ENCODE measurements at regions not wholly inside any gene's neighbourhood (a gene's known extent, or its start where the extent isn't known, plus 50 kb on each side); places are given as distances from the start of the nearest gene placed in this dataset.

GRCh38 chr15:98286831-98287230 lies 326.3 kb downstream of the ARRDC4 start:
- no peaks in the 10 kb centered on the region for H3K4me1 ChIP-seq
- DNase-seq (no peak), ATAC-seq (no peak)
- no peak overlapping the region for H3K4me3 ChIP-seq
- no peaks in the 10 kb centered on the region for H3K36me3 ChIP-seq (replicated peaks in 1 of 2; ENCODE audit: insufficient read depth in 1 of 2, low read depth in 2 of 2)
- H3K27me3 ChIP-seq: peaks cover 0 to 3% of the 10 kb centered on the region in 2 donors
- WGBS, 2 donors: 78 to 82% methylated on average over 3 of the region's 3 CpGs
- TF ChIP-seq CTCF (IDR thresholded peaks at IDR 0.05) (no peak), POLR2A (IDR thresholded peaks at IDR 0.05) (no peak)
- H3K9me3 ChIP-seq: no peaks in the 10 kb centered on the region
- intact Hi-C loops (cut with DNase I): no loop called here
- no peak overlapping the region for H3K27ac ChIP-seq

GRCh38 chr15:98288091-98288590 lies 327.6 kb downstream of the ARRDC4 start:
- Histone ChIP-seq H3K27me3 (peaks cover 0 to 6% of the 10 kb centered on the region in 2 donors), H3K27ac (no peak overlapping the region), H3K4me1 (peaks cover 8% of the 10 kb centered on the region), H3K36me3 (replicated peaks in 1 of 2; ENCODE audit: insufficient read depth in 1 of 2, low read depth in 2 of 2) (no peaks in the 10 kb centered on the region), H3K9me3 (no peaks in the 10 kb centered on the region), H3K4me3 (no peak overlapping the region)
- ATAC-seq: no peak
- no peak for DNase-seq
- intact Hi-C loops (cut with DNase I): no loop called here
- TF ChIP-seq CTCF (IDR thresholded peaks at IDR 0.05): no peak
- no peak for TF ChIP-seq POLR2A (IDR thresholded peaks at IDR 0.05)
- 67 to 70% methylated on average over 11 of the region's 11 CpGs for WGBS, 2 donors

GRCh38 chr15:98289747-98290146 lies 329.2 kb downstream of the ARRDC4 start:
- no peaks in the 10 kb centered on the region for H3K36me3 ChIP-seq (replicated peaks in 1 of 2; ENCODE audit: insufficient read depth in 1 of 2, low read depth in 2 of 2)
- TF ChIP-seq CTCF (IDR thresholded peaks at IDR 0.05) (no peak), POLR2A (IDR thresholded peaks at IDR 0.05) (no peak)
- ATAC-seq (no peak), DNase-seq (no peak)
- H3K27ac ChIP-seq: no peak overlapping the region
- intact Hi-C loops (cut with DNase I): loop anchor here (10.0 kb wide), 1 partner anchor 385 kb away; no protein-coding TSS in a partner anchor
- H3K9me3 ChIP-seq: no peaks in the 10 kb centered on the region
- peaks cover 8% of the 10 kb centered on the region for H3K4me1 ChIP-seq
- H3K27me3 ChIP-seq: peaks cover 0 to 6% of the 10 kb centered on the region in 2 donors
- 29 to 37% methylated on average over 3 of the region's 3 CpGs for WGBS, 2 donors
- no peak overlapping the region for H3K4me3 ChIP-seq

GRCh38 chr15:98292442-98293240 lies 332.1 kb downstream of the ARRDC4 start:
- WGBS, 2 donors: 5% methylated on average over 22 to 46 of the region's 46 CpGs
- ATAC-seq: no peak
- Histone ChIP-seq H3K4me3 (no peak overlapping the region), H3K9me3 (no peaks in the 10 kb centered on the region), H3K27me3 (peaks cover 0 to 6% of the 10 kb centered on the region in 2 donors), H3K36me3 (replicated peaks in 1 of 2; ENCODE audit: insufficient read depth in 1 of 2, low read depth in 2 of 2) (no peaks in the 10 kb centered on the region), H3K4me1 (peaks cover 8% of the 10 kb centered on the region), H3K27ac (no peak overlapping the region)
- peak; percentile 32 to 58 (median 48) for DNase-seq
- intact Hi-C loops (cut with DNase I): loop anchor here (10.0 kb wide), 1 partner anchor 388 kb away; no protein-coding TSS in a partner anchor
- no peak for TF ChIP-seq POLR2A (IDR thresholded peaks at IDR 0.05)
- peak; percentile 29 to 51 (median 40) for TF ChIP-seq CTCF (IDR thresholded peaks at IDR 0.05)
